OCI-LY7 (cell line): ENCODE measurements at regions not wholly inside any gene's neighbourhood (a gene's known extent, or its start where the extent isn't known, plus 50 kb on each side); places are given as distances from the start of the nearest gene placed in this dataset.

Experiments
- BruUV-seq: library from RNA; stranded (reverse); fragments of 400-500 nt; replicated peaks from 2 replicates; lab custom pipeline; 2021; lab: Mats Ljungman, UMichigan
- CTCF ChIA-PET: fragments of 300-600 bp; sonication (Branson Sonifier 250); formaldehyde crosslinking; loops from one replicate; lab custom pipeline; 2022; ENCODE audit warnings: antibody characterized with exemption; ENCODE audit not compliant: unreplicated experiment; lab: Charles Lee
- POLR2A ChIA-PET: fragments of 300-600 bp; sonication (Branson Sonifier 250); formaldehyde crosslinking; loops from one replicate; lab custom pipeline; 2022; ENCODE audit warnings: antibody characterized with exemption; lab: Charles Lee
- DNase-seq: peaks from one replicate; pipeline ENCODE4 v3.0.0-alpha.2; 2015; ENCODE audit warnings: low spot score
- H2AFZ ChIP-seq: fragments of 200-600 bp; sonication (generic), shearing (Covaris generic); 2 replicates; pipeline ENCODE4 v1.6.1; 2014; ENCODE audit warnings: mild to moderate bottlenecking, antibody characterized with exemption, low read length, moderate library complexity
- H3K27ac ChIP-seq: fragments of 200-600 bp; sonication (generic); 2 replicates; pipeline ENCODE4 v1.5.1; 2014; ENCODE audit warnings: mixed run types, low read depth, mild to moderate bottlenecking, moderate library complexity, low read length, inconsistent platforms; ENCODE audit not compliant: poor library complexity, severe bottlenecking
- H3K36me3 ChIP-seq: fragments of 200-600 bp; sonication (generic); 2 replicates; pipeline ENCODE4 v1.6.1; 2014; ENCODE audit warnings: mild to moderate bottlenecking, antibody characterized with exemption, low read length, moderate library complexity, mixed read lengths; ENCODE audit not compliant: insufficient read depth
- H3K4me1 ChIP-seq: fragments of 200-600 bp; sonication (generic); 2 replicates; pipeline ENCODE4 v1.5.1; 2014; ENCODE audit warnings: mild to moderate bottlenecking, low read length; ENCODE audit not compliant: insufficient read depth, poor library complexity, severe bottlenecking
- H3K4me2 ChIP-seq: fragments of 200-600 bp; sonication (generic); 2 replicates; pipeline ENCODE4 v1.6.1; 2014; ENCODE audit warnings: mild to moderate bottlenecking, low read length
- H3K4me3 ChIP-seq: fragments of 200-600 bp; sonication (generic); 2 replicates; pipeline ENCODE4 v1.5.1; 2014; ENCODE audit warnings: mild to moderate bottlenecking, low read depth, low read length; ENCODE audit not compliant: poor library complexity, severe bottlenecking
- H3K79me2 ChIP-seq: fragments of 200-600 bp; sonication (generic); 2 replicates; pipeline ENCODE4 v1.6.1; 2016; ENCODE audit warnings: low read depth, mild to moderate bottlenecking, low read length, moderate library complexity, mixed read lengths; ENCODE audit not compliant: insufficient read depth
- H3K9me2 ChIP-seq: fragments of 200-600 bp; sonication (generic); 2 replicates; pipeline ENCODE4 v1.6.1; 2016; ENCODE audit warnings: mild to moderate bottlenecking, low read length, mixed read lengths; ENCODE audit not compliant: insufficient read depth
- H3K9me3 ChIP-seq: fragments of 200-600 bp; sonication (generic); 2 replicates; pipeline ENCODE4 v1.6.1; 2014; ENCODE audit warnings: mild to moderate bottlenecking, mixed run types, low read length, mixed read lengths
- H4K20me1 ChIP-seq: fragments of 200-600 bp; sonication (generic); 2 replicates; pipeline ENCODE4 v1.6.1; 2014; ENCODE audit warnings: mild to moderate bottlenecking, antibody characterized with exemption, low read length, moderate library complexity, mixed read lengths; ENCODE audit not compliant: insufficient read depth
- CTCF ChIP-seq: fragments of 200-600 bp; sonication (generic); conservative IDR thresholded peaks from 2 replicates; pipeline ENCODE4 v1.5.1; 2014; ENCODE audit warnings: mild to moderate bottlenecking, antibody characterized with exemption, low read length, moderate library complexity, mixed read lengths
- EZH2phosphoT487 ChIP-seq: fragments of 200-600 bp; sonication (generic); IDR thresholded peaks from 2 replicates; pipeline ENCODE4 v1.6.1; 2018; ENCODE audit warnings: low read depth, borderline replicate concordance, mild to moderate bottlenecking, mixed run types, antibody characterized with exemption, low read length, moderate library complexity, mixed read lengths
- intact Hi-C: fragments of 100-400 bp; cut with micrococcal nuclease; formaldehyde crosslinking; loops from one replicate; pipeline ENCODE4 v1.10.0; 2022; ENCODE audit not compliant: unreplicated experiment

DNA sequence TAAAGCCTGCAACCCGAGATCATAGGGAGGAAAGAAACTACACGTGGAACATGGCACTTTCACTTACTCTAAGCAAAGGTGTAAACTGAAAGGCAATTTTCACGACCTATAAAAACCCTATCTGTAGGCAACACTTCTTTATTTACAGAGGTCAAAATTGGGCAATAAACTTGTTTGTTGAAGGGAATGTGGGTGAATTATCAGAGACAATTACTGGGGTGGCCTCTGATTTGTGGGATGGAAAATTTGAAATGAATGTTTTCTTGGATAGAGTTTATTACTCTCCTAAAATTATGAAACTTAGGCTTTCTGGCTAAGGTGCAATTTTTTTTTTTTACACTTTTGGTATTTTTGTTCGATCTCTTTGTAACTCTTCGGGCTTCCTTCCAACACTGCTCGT, 734.1 kb upstream of the TENM3 start:
- POLR2A ChIA-PET, result no interaction called here
- Histone ChIP-seq H3K79me2 (no peaks in the 10 kb centered on the region), H3K4me3 (no peak overlapping the region), H3K36me3 (no peaks in the 10 kb centered on the region), H3K9me2 (no peaks in the 10 kb centered on the region), H3K4me1 (no peaks in the 10 kb centered on the region), H4K20me1 (no peaks in the 10 kb centered on the region), H3K27ac (no peak overlapping the region), H3K4me2 (no peak overlapping the region), H3K9me3 (no peaks in the 10 kb centered on the region), H2AFZ (no peak overlapping the region)
- no TSS peak for BruUV-seq
- TF ChIP-seq EZH2phosphoT487, result no peak
- TF ChIP-seq CTCF, result no peak
- intact Hi-C loops, result no loop called here
- no peak for DNase-seq
- CTCF ChIA-PET, result no interaction called here

GRCh38 chr4:181517491-181517890, 725.7 kb upstream of the TENM3 start:
- no peaks in the 10 kb centered on the region for H4K20me1 ChIP-seq
- no peak overlapping the region for H3K4me3 ChIP-seq
- no peaks in the 10 kb centered on the region for H3K9me2 ChIP-seq
- DNase-seq, result no peak
- no peak for TF ChIP-seq CTCF
- H3K27ac ChIP-seq, result no peak overlapping the region
- intact Hi-C loops, result no loop called here
- no TSS peak for BruUV-seq
- no peaks in the 10 kb centered on the region for H3K36me3 ChIP-seq
- no peaks in the 10 kb centered on the region for H3K79me2 ChIP-seq
- H3K9me3 ChIP-seq, result no peaks in the 10 kb centered on the region
- H3K4me2 ChIP-seq, result no peak overlapping the region
- no peak overlapping the region for H2AFZ ChIP-seq
- no peaks in the 10 kb centered on the region for H3K4me1 ChIP-seq
- ChIA-PET POLR2A (no interaction called here), CTCF (no interaction called here)

DNA sequence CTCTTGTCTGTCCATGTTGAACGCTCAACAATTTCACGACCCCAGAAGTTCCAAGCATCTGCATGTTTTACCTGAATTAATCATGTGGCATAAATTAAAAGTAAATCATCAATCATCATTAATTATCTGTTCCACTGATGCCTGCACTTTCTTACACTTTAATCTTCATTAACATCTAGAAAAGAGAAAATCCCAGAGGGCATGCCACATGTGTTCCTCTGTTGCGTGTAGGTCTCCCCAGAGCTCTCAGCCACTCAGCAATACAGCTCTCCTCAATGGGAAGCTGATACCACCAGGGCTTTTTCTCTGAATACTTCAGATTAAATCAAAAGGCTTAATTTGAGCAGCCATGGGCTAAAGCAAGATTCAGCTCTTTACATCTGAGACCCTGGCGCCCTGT, 722.4 kb upstream of the TENM3 start:
- H3K4me1 ChIP-seq, result no peaks in the 10 kb centered on the region
- no peak overlapping the region for H2AFZ ChIP-seq
- H3K4me3 ChIP-seq, result no peak overlapping the region
- ChIA-PET POLR2A (interaction anchor here (0.7 to 0.9 kb wide), 2 partner anchors 17 to 218 kb away, joined by 3 read pairs; no protein-coding TSS in a partner anchor), CTCF (no interaction called here)
- intact Hi-C loops, result loop anchor here (10.0 kb wide), 1 partner anchor 676 kb away; no protein-coding TSS in a partner anchor
- TF ChIP-seq CTCF (no peak), EZH2phosphoT487 (no peak)
- no peak for DNase-seq
- H3K9me2 ChIP-seq, result no peaks in the 10 kb centered on the region
- H4K20me1 ChIP-seq, result no peaks in the 10 kb centered on the region
- H3K79me2 ChIP-seq, result no peaks in the 10 kb centered on the region
- no TSS peak for BruUV-seq
- H3K36me3 ChIP-seq, result no peaks in the 10 kb centered on the region
- no peak overlapping the region for H3K27ac ChIP-seq
- no peaks in the 10 kb centered on the region for H3K9me3 ChIP-seq
- no peak overlapping the region for H3K4me2 ChIP-seq
